ENCODE measurements at regions not wholly inside any gene's neighbourhood (a gene's known extent, or its start where the extent isn't known, plus 50 kb on each side); places are given as distances from the start of the nearest gene placed in this dataset.

DNA sequence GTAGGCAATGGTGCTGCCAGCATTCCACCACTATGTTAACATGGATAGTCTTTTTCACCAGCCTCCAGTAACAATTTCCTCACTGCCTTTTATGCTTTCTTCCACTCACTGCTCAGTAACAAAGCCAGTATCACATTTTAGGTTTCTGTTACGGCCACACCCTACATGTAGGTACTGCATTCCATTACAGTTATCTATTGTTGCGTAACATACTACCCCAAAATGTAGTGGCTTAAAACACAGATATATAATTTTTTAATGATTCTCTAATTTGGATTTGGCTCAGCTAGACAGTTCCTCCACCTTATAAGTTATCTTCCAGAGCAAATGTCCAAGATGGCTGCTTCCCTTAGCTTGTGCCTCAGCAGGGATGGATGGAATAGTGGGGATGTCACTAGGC is 498.7 kb upstream of the ACVR2A start:
- Histone ChIP-seq H3K4me3 (ENCODE audit: low read depth, low read length) (no peak overlapping the region), H3K27ac (no peak overlapping the region), H3K9me3 (ENCODE audit: severe bottlenecking) (no peaks in the 10 kb centered on the region), H3K27me3 (ENCODE audit: insufficient read depth, low read depth, severe bottlenecking) (no peaks in the 10 kb centered on the region), H3K36me3 (no peaks in the 10 kb centered on the region)
- TF ChIP-seq, protein P1, sequence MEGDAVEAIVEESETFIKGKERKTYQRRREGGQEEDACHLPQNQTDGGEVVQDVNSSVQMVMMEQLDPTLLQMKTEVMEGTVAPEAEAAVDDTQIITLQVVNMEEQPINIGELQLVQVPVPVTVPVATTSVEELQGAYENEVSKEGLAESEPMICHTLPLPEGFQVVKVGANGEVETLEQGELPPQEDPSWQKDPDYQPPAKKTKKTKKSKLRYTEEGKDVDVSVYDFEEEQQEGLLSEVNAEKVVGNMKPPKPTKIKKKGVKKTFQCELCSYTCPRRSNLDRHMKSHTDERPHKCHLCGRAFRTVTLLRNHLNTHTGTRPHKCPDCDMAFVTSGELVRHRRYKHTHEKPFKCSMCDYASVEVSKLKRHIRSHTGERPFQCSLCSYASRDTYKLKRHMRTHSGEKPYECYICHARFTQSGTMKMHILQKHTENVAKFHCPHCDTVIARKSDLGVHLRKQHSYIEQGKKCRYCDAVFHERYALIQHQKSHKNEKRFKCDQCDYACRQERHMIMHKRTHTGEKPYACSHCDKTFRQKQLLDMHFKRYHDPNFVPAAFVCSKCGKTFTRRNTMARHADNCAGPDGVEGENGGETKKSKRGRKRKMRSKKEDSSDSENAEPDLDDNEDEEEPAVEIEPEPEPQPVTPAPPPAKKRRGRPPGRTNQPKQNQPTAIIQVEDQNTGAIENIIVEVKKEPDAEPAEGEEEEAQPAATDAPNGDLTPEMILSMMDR (IDR thresholded peaks at IDR 0.05; ENCODE audit: low read depth, low read length): no peak
- no peak for DNase-seq

DNA sequence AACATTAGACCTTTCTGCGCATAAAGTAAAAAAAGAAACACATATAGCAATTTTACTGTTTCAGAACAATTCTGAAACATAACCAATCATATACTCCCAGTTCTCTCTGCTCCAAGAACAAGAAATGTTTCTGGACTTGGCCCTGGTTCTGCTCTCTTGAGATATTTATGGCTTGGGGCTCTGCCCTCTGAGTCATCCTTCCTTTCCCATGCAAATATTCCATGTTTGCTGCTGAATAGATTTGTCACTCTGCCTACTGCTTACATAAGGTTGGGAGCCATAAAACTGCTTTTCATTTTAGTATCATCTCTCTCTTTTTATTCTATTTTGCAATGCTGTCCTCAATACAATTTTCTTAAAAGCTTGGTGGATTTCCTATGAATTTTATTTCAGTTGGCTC is 499.6 kb upstream of the ACVR2A start:
- no peak for DNase-seq
- TF ChIP-seq, protein P1 (IDR thresholded peaks at IDR 0.05; ENCODE audit: low read depth, low read length): no peak

DNA sequence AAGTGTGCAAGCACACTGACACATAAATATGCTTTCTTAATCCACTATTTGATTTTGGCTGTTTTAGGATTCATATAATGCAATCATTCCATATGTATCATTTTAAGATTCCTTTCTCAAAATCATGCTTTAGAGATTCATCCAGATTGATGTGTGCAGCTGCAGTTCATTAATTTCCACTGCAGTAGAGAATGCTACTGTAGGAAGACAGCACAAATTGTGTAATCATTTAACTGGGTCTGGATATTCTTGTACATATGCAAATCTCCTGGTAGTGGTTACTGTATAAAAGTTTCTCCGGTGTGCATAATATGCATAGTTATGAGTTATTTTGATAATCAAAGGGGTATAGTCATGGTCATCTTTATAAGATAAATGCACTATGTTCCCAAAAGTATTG is 502.5 kb upstream of the ACVR2A start:
- Histone ChIP-seq H3K27ac (no peak overlapping the region), H3K27me3 (ENCODE audit: insufficient read depth, low read depth, severe bottlenecking) (no peaks in the 10 kb centered on the region), H3K36me3 (no peaks in the 10 kb centered on the region), H3K9me3 (ENCODE audit: severe bottlenecking) (no peaks in the 10 kb centered on the region), H3K4me3 (ENCODE audit: low read depth, low read length) (no peak overlapping the region)
- TF ChIP-seq, protein P1 (IDR thresholded peaks at IDR 0.05; ENCODE audit: low read depth, low read length): no peak
- no peak for DNase-seq

More for the DNA sequence above, 499.6 kb upstream of the ACVR2A start:
- Histone ChIP-seq H3K9me3 (ENCODE audit: severe bottlenecking) (no peaks in the 10 kb centered on the region), H3K27me3 (ENCODE audit: insufficient read depth, low read depth, severe bottlenecking) (no peaks in the 10 kb centered on the region), H3K4me3 (ENCODE audit: low read depth, low read length) (no peak overlapping the region), H3K36me3 (no peaks in the 10 kb centered on the region), H3K27ac (no peak overlapping the region)

DNA sequence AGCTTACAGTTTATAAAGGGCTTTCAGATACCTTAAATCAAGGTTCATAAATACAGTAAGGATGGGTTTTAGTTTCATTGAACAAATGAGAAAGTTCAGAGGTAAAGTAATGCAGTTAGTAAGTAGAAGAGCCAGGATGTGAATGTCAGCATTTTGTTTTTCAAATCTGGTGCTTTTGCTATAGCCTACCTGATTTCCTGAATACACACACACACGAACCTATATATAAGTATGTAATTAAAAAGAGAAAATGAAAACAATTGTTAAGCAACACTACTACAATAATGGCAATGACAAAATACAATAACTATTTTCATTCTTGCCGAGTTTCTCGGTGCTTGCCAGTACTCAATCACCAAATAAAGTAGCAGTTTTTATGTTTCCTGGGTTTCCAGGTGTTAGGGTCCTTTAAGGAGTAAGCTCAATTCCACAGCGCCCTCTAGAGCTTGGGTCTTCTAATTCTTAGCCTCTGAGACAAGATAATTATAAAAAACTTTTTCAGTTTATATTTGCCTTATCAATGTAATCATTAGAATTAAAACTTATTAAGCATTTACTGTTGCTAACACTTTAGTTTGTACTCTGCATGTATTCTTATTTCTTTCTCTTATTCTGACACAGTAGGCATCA is 512.9 kb upstream of the ACVR2A start:
- no peaks in the 10 kb centered on the region for H3K27me3 ChIP-seq (ENCODE audit: insufficient read depth, low read depth, severe bottlenecking)
- DNase-seq: peak; percentile 43
- TF ChIP-seq, protein P1 (IDR thresholded peaks at IDR 0.05; ENCODE audit: low read depth, low read length): peak; percentile 53
- no peak overlapping the region for H3K27ac ChIP-seq
- H3K36me3 ChIP-seq: no peaks in the 10 kb centered on the region
- H3K9me3 ChIP-seq (ENCODE audit: severe bottlenecking): no peaks in the 10 kb centered on the region
- H3K4me3 ChIP-seq (ENCODE audit: low read depth, low read length): no peak overlapping the region

DNA sequence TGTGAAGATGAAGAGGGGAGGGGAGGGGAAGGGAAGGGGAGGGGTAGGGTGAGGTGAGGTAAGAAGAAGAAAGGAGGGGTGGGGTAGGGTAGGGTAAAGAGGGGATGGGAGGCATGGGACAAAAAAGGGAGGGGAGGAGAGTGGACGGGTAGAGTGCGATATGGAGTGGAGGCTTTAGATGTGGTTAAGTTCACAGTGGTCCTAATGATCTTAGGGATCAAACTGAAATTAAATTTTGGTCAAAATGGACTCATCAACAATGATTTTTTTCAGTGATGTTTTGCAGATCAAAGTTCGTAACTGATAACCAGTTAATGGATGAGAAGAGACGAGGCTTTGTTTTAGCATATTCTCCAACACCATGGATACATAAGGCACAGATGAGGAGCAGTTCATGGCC is 513.9 kb upstream of the ACVR2A start:
- DNase-seq: no peak
- TF ChIP-seq, protein P1 (IDR thresholded peaks at IDR 0.05; ENCODE audit: low read depth, low read length): no peak
- Histone ChIP-seq H3K27ac (no peak overlapping the region), H3K27me3 (ENCODE audit: insufficient read depth, low read depth, severe bottlenecking) (no peaks in the 10 kb centered on the region), H3K36me3 (no peaks in the 10 kb centered on the region), H3K4me3 (ENCODE audit: low read depth, low read length) (no peak overlapping the region), H3K9me3 (ENCODE audit: severe bottlenecking) (no peaks in the 10 kb centered on the region)

DNA sequence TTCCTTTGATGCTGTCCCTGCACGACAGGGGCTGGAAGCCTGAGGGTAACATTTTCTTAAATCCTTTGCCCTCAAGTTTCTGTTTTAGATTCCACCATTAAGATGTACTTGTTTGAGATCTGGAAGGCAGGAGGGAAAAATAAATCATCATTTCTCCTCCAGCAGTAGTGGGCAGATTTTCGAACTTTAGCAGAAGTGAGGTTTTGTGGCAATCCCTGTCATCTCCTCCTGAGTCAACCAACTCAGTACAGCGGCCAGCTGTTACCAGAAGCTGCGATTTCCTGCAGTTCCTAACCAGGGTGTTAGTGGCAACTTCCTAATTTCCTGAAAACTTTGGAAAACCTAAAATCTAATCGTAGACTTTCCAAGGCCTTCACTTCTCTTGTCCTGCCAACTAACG is 517.2 kb upstream of the ACVR2A start:
- DNase-seq: no peak
- Histone ChIP-seq H3K4me3 (ENCODE audit: low read depth, low read length) (no peak overlapping the region), H3K27me3 (ENCODE audit: insufficient read depth, low read depth, severe bottlenecking) (no peaks in the 10 kb centered on the region), H3K36me3 (no peaks in the 10 kb centered on the region), H3K27ac (no peak overlapping the region), H3K9me3 (ENCODE audit: severe bottlenecking) (no peaks in the 10 kb centered on the region)
- TF ChIP-seq, protein P1 (IDR thresholded peaks at IDR 0.05; ENCODE audit: low read depth, low read length): no peak

All from WERI-Rb-1 (cell line).